ENCODE measurements at regions not wholly inside any gene's neighbourhood (a gene's known extent, or its start where the extent isn't known, plus 50 kb on each side); places are given as distances from the start of the nearest gene placed in this dataset.

GRCh38 chr2:118237451-118237850, 149.2 kb downstream of the INSIG2 start:
- Histone ChIP-seq H3K27ac (no peak overlapping the region), H3K9me3 (no peaks in the 10 kb centered on the region), H3K27me3 (peaks cover 0 to 24% of the 10 kb centered on the region in 2 donors), H3K36me3 (no peaks in the 10 kb centered on the region), H3K4me1 (no peaks in the 10 kb centered on the region), H3K4me3 (no peak overlapping the region)
- TF ChIP-seq, protein P1, sequence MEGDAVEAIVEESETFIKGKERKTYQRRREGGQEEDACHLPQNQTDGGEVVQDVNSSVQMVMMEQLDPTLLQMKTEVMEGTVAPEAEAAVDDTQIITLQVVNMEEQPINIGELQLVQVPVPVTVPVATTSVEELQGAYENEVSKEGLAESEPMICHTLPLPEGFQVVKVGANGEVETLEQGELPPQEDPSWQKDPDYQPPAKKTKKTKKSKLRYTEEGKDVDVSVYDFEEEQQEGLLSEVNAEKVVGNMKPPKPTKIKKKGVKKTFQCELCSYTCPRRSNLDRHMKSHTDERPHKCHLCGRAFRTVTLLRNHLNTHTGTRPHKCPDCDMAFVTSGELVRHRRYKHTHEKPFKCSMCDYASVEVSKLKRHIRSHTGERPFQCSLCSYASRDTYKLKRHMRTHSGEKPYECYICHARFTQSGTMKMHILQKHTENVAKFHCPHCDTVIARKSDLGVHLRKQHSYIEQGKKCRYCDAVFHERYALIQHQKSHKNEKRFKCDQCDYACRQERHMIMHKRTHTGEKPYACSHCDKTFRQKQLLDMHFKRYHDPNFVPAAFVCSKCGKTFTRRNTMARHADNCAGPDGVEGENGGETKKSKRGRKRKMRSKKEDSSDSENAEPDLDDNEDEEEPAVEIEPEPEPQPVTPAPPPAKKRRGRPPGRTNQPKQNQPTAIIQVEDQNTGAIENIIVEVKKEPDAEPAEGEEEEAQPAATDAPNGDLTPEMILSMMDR (IDR thresholded peaks at IDR 0.05) = no peak
- DNase-seq = no peak
- intact Hi-C loops (cut with DNase I; ENCODE audit: low total_unique reads) = no loop called here

DNA sequence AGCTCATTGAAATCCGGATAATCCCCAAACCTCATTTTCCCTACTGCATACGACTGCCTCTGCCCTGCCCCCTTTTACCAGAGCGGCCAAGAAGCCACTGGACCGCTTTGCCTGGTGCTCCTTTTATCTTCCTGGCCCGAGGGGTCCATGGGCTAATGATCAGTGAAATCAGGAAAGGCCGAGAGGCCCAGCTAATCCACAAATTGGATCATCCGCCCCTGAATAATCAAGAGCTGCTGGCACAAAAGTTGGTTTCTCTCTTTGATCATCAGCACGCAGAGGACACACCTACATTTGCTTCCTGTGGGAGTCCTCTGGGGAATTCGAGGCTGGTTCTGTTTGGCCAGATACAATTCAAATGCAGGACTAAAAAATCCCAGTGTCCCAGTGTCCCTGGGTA, 144.5 kb downstream of the INSIG2 start:
- intact Hi-C loops (cut with DNase I; ENCODE audit: low total_unique reads) = no loop called here
- no peaks in the 10 kb centered on the region for H3K4me1 ChIP-seq
- TF ChIP-seq, protein P1 (IDR thresholded peaks at IDR 0.05) = no peak
- peaks cover 0 to 39% of the 10 kb centered on the region in 2 donors for H3K27me3 ChIP-seq
- no peak for DNase-seq
- H3K36me3 ChIP-seq = no peaks in the 10 kb centered on the region
- no peak overlapping the region for H3K4me3 ChIP-seq
- H3K27ac ChIP-seq = no peak overlapping the region
- no peaks in the 10 kb centered on the region for H3K9me3 ChIP-seq

DNA sequence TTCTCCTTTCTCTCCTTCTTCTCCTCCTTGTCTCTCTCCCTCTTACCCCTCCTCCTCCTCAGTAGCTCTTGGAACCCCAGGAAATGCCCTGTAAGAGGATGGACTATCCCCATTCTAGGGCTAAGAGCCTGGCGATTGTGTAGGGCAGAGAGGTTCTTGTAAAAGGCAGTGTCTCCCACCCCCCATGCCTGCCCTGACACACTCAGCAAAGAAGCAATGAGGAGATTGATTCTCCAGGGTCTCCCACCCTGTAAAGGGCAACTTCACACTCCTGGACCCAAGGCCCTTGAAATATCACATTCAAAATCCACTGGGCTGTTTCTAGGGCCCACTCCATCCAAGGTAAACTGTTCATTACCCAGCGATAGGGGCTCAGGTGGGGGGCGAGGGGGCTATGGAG, 144.1 kb downstream of the INSIG2 start:
- H3K9me3 ChIP-seq = no peaks in the 10 kb centered on the region
- H3K4me1 ChIP-seq = no peaks in the 10 kb centered on the region
- H3K36me3 ChIP-seq = no peaks in the 10 kb centered on the region
- peaks cover 0 to 39% of the 10 kb centered on the region in 2 donors for H3K27me3 ChIP-seq
- no peak for DNase-seq
- TF ChIP-seq, protein P1 (IDR thresholded peaks at IDR 0.05) = no peak
- H3K27ac ChIP-seq = no peak overlapping the region
- intact Hi-C loops (cut with DNase I; ENCODE audit: low total_unique reads) = no loop called here
- H3K4me3 ChIP-seq = no peak overlapping the region

DNA sequence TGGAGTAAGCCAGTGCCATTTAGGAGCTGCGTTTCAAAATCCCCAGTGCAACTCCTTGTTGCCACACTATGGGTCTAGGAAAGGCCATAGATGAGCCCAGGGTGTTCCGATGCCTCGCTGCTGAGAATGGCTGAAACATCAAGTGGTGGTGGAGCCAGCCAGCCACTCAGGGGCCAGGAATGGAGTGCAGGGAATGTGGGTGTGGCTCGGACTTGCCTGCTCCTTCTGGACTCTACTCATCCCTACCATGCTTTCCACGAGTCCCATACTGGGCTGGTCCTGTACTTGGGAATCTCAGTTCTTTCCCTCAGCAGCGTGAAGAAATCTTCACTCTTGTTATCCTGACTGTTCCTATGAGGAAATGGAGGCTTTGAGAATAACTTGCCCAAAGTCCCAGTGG, 143.5 kb downstream of the INSIG2 start:
- H3K4me3 ChIP-seq = no peak overlapping the region
- no peaks in the 10 kb centered on the region for H3K36me3 ChIP-seq
- intact Hi-C loops (cut with DNase I; ENCODE audit: low total_unique reads) = no loop called here
- TF ChIP-seq, protein P1 (IDR thresholded peaks at IDR 0.05) = no peak
- peaks cover 0 to 36% of the 10 kb centered on the region in 2 donors for H3K27me3 ChIP-seq
- H3K4me1 ChIP-seq = no peaks in the 10 kb centered on the region
- no peak for DNase-seq
- no peak overlapping the region for H3K27ac ChIP-seq
- H3K9me3 ChIP-seq = no peaks in the 10 kb centered on the region

DNA sequence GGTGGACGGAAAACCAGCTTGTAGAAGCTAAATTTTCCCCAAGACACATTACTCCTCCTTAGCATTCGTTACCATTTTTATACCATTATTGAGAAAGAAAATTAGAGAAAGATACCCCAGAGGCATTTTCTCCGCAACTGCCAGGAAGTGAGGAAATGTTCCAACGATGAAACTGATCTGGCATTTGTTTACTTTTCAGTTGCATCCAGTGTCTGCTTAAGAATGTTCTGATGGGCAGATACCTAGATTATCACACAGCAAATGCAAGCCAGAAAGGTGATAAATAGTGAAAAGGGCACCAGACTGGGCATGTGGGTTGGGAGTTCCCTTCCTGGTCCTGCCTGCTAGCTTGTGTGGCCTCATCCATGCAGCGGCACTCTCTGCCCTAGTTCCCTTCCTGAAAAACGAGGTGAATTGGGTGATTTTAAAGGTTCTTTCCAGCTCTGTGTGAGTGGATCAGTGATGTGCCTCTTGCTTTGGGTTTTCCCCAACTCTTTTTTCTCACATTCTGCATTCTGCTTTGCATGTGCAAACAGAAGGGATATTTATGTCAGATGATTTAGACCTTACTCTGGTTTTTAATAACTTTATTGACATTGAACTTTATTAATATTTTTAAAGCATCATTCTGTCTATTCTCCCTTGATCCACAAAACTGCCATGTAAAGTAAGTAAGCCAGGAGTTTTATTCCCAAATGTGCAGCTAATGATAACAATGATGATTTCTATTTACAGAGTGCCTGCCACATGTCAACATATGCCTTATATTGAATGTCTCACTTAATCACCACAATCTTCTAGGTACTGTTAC, 139.6 kb downstream of the INSIG2 start:
- Histone ChIP-seq H3K9me3 (no peaks in the 10 kb centered on the region), H3K36me3 (no peaks in the 10 kb centered on the region), H3K4me3 (no peak overlapping the region), H3K27me3 (peaks cover 4 to 63% of the 10 kb centered on the region in 2 donors), H3K27ac (no peak overlapping the region), H3K4me1 (peaks cover 0 to 18% (median 10%) of the 10 kb centered on the region in 4 donors)
- no peak for DNase-seq
- TF ChIP-seq, protein P1 (IDR thresholded peaks at IDR 0.05) = no peak
- intact Hi-C loops (cut with DNase I; ENCODE audit: low total_unique reads) = no loop called here

Data from tibial artery (tissue), 4 donors.